BLaER1 treated with 17β-estradiol and CSF1 and Interleukin-3, amounts not matched to agents 10 nM and 100 nM (cell line): ENCODE measurements at regions not wholly inside any gene's neighbourhood (a gene's known extent, or its start where the extent isn't known, plus 50 kb on each side); places are given as distances from the start of the nearest gene placed in this dataset.
"Not testable (repeated sequence)": the region's sequence is repeated elsewhere in the genome, so short reads cannot be mapped to it uniquely, and the experiment has no call there.

Source experiments
- H3K27ac ChIP-seq, 11 experiments: shearing (Covaris generic); formaldehyde crosslinking; 2 replicates each; pipeline ENCODE4 v1.8.1; 2022
- H3K27me3 ChIP-seq, 11 experiments: shearing (Covaris generic); formaldehyde crosslinking; 2 replicates each; pipeline ENCODE4 v1.8.1; 2022
- H3K36me3 ChIP-seq, 11 experiments: shearing (Covaris generic); formaldehyde crosslinking; 2 replicates each; pipeline ENCODE4 v1.8.1; 2022
- H3K4me1 ChIP-seq, 10 experiments: shearing (Covaris generic); formaldehyde crosslinking; 2 replicates each; pipeline ENCODE4 v1.8.1; 2022
- H3K4me2 ChIP-seq, 11 experiments: shearing (Covaris generic); formaldehyde crosslinking; 2 replicates each; pipeline ENCODE4 v1.8.1; 2022
- H3K4me3 ChIP-seq, 10 experiments: shearing (Covaris generic); formaldehyde crosslinking; 2 replicates each; pipeline ENCODE4 v1.8.1; 2022
- H3K9ac ChIP-seq, 11 experiments: shearing (Covaris generic); formaldehyde crosslinking; 2 replicates each; pipeline ENCODE4 v1.8.1; 2022
- H3K9me3 ChIP-seq, 11 experiments: shearing (Covaris generic); formaldehyde crosslinking; replicated peaks in 1 of 11; 2 replicates each; pipeline ENCODE4 v1.8.1; 2022
- H4K20me1 ChIP-seq, 11 experiments: shearing (Covaris generic); formaldehyde crosslinking; 2 replicates each; pipeline ENCODE4 v1.8.1; 2022
- Cebpa-rat ChIP-seq, 11 experiments: shearing (Covaris generic); IDR thresholded peaks; 2 replicates each; pipeline ENCODE4 v1.8.1; 2022

- H3K9ac ChIP-seq = no peak overlapping the region
- H3K4me1 ChIP-seq = no peaks in the 10 kb centered on the region
- H3K36me3 ChIP-seq = no peaks in the 10 kb centered on the region
- TF ChIP-seq Cebpa-rat (IDR thresholded peaks at IDR 0.05) = no peak
- H3K4me3 ChIP-seq = no peak overlapping the region
- no peak overlapping the region for H3K4me2 ChIP-seq
- no peak overlapping the region for H3K27ac ChIP-seq
- no peaks in the 10 kb centered on the region for H4K20me1 ChIP-seq
- no peaks in the 10 kb centered on the region for H3K27me3 ChIP-seq
- no peaks in the 10 kb centered on the region for H3K9me3 ChIP-seq
These were observed 50.6 kb upstream of the EHBP1 start for GRCh38 chr2:62654876-62655359.

DNA sequence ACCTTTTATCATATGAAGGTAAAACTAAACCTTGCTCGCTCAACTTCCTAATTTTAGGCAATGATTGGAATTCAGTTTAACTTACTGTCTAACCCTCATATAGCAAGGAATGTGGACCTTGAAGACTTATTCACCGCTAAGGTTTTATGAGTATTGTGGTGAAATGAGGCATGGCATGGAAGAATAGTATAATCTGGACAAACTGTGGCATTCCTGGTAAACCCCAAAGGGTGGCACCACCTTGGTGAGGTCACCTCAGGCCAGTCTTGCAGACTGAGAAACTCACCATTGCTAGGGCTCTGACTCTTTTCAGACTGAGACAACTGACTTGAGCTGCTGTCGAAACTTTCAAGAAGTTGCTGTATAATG, 51.1 kb upstream of the EHBP1 start:
- Histone ChIP-seq H3K4me2 (no peak overlapping the region), H3K36me3 (no peaks in the 10 kb centered on the region)

DNA sequence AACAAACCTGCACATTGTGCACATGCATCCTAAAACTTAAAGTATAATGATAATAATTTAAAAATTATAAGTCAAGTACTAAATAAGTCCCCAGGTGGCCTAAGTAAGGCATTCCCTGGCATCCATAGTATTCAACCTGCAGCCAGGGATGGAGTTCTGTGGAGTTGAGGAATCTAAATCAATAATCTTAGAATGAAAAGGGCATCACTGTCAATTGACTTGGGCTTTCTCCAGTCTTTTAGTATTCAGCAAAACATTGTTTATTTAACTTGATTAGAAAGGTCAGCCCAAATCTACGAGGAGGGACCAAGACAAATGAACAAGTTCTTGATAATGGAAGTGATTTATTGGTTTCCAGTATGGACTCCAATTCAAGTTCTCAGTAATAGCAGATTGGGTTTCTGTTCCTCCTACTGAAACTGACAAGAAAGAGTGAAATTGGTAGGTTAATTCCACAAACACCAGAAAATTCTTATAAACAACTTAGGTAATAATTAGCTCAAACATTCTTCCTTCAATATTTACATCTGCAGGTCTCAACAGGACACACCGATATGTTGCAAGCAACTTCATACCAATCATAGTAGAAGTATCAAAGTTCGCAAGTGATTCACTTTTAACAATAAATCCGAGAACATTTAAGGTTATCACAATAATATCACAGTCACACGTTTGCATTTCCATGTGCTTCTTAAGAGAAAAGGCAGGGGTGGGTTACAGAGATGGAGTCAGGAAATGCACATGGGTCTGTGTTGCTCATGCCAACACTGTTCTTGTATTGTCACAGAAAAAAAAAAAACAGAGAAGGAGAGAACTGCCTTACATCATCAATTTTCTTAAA, 51.7 kb upstream of the EHBP1 start:
- Histone ChIP-seq H3K4me3 (no peak overlapping the region), H4K20me1 (no peaks in the 10 kb centered on the region), H3K4me2 (no peak overlapping the region), H3K27ac (no peak overlapping the region), H3K9ac (no peak overlapping the region), H3K4me1 (no peaks in the 10 kb centered on the region), H3K27me3 (no peaks in the 10 kb centered on the region), H3K9me3 (no peaks in the 10 kb centered on the region), H3K36me3 (no peaks in the 10 kb centered on the region)
- TF ChIP-seq Cebpa-rat (IDR thresholded peaks at IDR 0.05) = no peak

More for the DNA sequence above, 51.1 kb upstream of the EHBP1 start:
- Histone ChIP-seq H3K27ac (no peak overlapping the region), H3K9ac (no peak overlapping the region), H4K20me1 (no peaks in the 10 kb centered on the region), H3K4me3 (no peak overlapping the region), H3K9me3 (no peaks in the 10 kb centered on the region), H3K27me3 (no peaks in the 10 kb centered on the region), H3K4me1 (no peaks in the 10 kb centered on the region)
- no peak for TF ChIP-seq Cebpa-rat (IDR thresholded peaks at IDR 0.05)

- not testable (repeated sequence) for H3K27me3 ChIP-seq, H3K4me3 ChIP-seq, H3K4me1 ChIP-seq, H3K4me2 ChIP-seq, H3K27ac ChIP-seq, H3K36me3 ChIP-seq, H3K9ac ChIP-seq, H4K20me1 ChIP-seq, H3K9me3 ChIP-seq
These were observed 56.4 kb upstream of the EHBP1 start for GRCh38 chr2:62649087-62649486.

GRCh38 chr2:62643100-62643471, 62.4 kb upstream of the EHBP1 start:
- TF ChIP-seq Cebpa-rat (IDR thresholded peaks at IDR 0.05) = no peak
- Histone ChIP-seq H3K4me2 (no peak overlapping the region), H3K36me3 (no peaks in the 10 kb centered on the region), H3K4me3 (no peak overlapping the region), H3K4me1 (peaks cover 0 to 8% (median 0%) of the 10 kb centered on the region in 10 experiments; a peak in 1 of 20 replicates), H3K9ac (no peak overlapping the region), H3K27ac (no peak overlapping the region), H3K27me3 (no peaks in the 10 kb centered on the region), H4K20me1 (no peaks in the 10 kb centered on the region), H3K9me3 (no peaks in the 10 kb centered on the region; a peak in 1 of 22 replicates)

DNA sequence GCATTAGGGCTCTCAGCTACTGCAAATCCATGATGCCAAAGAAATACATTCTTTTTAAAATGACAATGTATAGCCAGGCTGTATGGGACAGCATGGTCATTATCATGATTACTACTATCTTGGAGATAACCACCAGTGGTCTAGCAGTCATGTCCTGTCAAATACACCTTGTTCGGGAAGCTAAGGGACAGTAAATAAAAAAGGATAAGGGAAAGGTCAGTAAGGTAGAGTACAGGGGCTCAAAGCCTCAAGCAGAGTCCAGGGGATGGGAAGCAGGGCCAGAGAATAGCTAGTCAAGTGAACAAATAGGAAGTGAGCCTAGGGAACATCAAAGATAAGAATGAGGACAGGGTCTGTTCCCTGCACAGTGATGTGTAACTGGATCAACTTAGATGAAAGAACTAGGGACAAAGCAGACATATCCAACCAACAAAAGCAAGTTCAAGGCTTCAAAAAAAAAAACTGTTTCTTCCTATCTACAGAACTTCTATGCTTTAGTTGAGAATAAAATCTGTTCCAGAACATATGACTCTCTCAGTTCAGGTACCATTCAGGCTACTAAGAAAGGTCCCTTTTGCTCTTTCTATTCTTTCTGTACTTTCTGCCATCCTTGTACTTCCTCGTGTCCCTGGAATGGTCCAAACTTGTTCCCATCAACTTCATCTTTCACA, 62.9 kb upstream of the EHBP1 start:
- no peak overlapping the region for H3K9ac ChIP-seq
- peaks cover 0 to 8% (median 0%) of the 10 kb centered on the region in 10 experiments; a peak in 1 of 20 replicates for H3K4me1 ChIP-seq
- H3K4me3 ChIP-seq = no peak overlapping the region
- H3K36me3 ChIP-seq = no peaks in the 10 kb centered on the region
- no peaks in the 10 kb centered on the region for H4K20me1 ChIP-seq
- TF ChIP-seq Cebpa-rat (IDR thresholded peaks at IDR 0.05) = no peak
- no peak overlapping the region for H3K4me2 ChIP-seq
- no peaks in the 10 kb centered on the region for H3K27me3 ChIP-seq
- no peaks in the 10 kb centered on the region; a peak in 1 of 22 replicates for H3K9me3 ChIP-seq
- H3K27ac ChIP-seq = no peak overlapping the region

- Histone ChIP-seq H3K36me3 (no peaks in the 10 kb centered on the region), H3K9me3 (no peaks in the 10 kb centered on the region; a peak in 1 of 22 replicates), H3K4me3 (no peak overlapping the region), H3K4me1 (peaks cover 0 to 8% (median 0%) of the 10 kb centered on the region in 10 experiments; a peak in 1 of 20 replicates), H4K20me1 (no peaks in the 10 kb centered on the region), H3K27ac (no peak overlapping the region), H3K4me2 (no peak overlapping the region), H3K9ac (no peak overlapping the region), H3K27me3 (no peaks in the 10 kb centered on the region)
- no peak for TF ChIP-seq Cebpa-rat (IDR thresholded peaks at IDR 0.05)
These were observed 63.6 kb upstream of the EHBP1 start for GRCh38 chr2:62641936-62642335.

GRCh38 chr2:62641410-62641843, 64.1 kb upstream of the EHBP1 start:
- TF ChIP-seq Cebpa-rat (IDR thresholded peaks at IDR 0.05) = no peak
- Histone ChIP-seq H3K4me3 (no peak overlapping the region), H3K27ac (no peak overlapping the region), H4K20me1 (no peaks in the 10 kb centered on the region), H3K4me2 (no peak overlapping the region), H3K27me3 (no peaks in the 10 kb centered on the region), H3K9ac (no peak overlapping the region), H3K36me3 (no peaks in the 10 kb centered on the region), H3K4me1 (peaks cover 0 to 8% (median 0%) of the 10 kb centered on the region in 10 experiments; a peak in 1 of 20 replicates), H3K9me3 (no peaks in the 10 kb centered on the region; a peak in 1 of 22 replicates)

DNA sequence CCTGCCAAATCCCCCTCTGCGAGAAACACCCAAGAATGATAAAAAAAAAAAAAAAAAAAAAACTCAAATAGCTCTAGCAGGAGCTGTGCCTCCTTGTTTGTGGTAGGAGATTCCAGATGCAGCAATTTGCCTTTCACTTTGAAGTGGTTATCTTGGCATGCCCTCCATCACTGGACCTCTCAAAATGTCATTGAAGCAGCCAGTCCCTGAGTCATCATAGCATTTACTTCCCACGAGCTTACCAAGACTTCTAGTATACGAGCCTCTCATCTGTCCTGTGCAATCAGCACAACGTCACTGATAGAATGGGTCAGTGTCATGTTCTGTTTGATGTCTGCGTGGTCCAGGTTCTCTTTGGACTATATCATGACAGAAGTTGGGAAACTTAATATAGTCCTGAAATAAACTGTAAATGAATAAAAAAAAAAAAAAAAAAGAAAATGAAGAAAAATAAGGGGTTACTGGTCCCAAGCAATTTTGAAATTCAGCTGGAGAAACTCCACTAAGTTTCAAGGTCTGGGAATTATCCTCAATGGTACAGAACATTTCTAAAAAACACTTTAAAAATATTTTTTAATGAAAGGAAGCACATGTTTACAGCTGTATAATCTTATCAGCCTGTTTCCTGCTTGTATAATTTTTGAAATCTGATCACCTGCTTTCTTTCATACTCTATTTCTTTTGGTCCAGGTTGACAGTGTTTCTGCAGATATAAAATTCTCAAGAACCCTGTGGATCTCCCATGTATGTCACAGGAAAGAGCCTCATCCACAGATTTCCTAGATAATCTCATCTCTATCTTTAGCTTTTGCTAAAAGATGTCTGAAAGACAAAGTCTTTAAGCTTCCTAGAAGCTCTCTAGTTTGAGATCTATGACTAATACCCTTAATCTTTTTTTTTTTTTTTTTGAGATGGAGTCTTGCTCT, 74.1 kb upstream of the EHBP1 start:
- no peak overlapping the region for H3K9ac ChIP-seq
- H3K27me3 ChIP-seq = no peaks in the 10 kb centered on the region
- TF ChIP-seq Cebpa-rat (IDR thresholded peaks at IDR 0.05) = no peak
- no peaks in the 10 kb centered on the region for H3K4me1 ChIP-seq
- no peak overlapping the region for H3K4me3 ChIP-seq
- no peak overlapping the region for H3K4me2 ChIP-seq
- H3K27ac ChIP-seq = no peak overlapping the region
- H3K9me3 ChIP-seq = peaks cover 10 to 30% (median 18%) of the 10 kb centered on the region in 11 experiments; a peak in 20 of 22 replicates
- no peaks in the 10 kb centered on the region for H3K36me3 ChIP-seq
- H4K20me1 ChIP-seq = no peaks in the 10 kb centered on the region

DNA sequence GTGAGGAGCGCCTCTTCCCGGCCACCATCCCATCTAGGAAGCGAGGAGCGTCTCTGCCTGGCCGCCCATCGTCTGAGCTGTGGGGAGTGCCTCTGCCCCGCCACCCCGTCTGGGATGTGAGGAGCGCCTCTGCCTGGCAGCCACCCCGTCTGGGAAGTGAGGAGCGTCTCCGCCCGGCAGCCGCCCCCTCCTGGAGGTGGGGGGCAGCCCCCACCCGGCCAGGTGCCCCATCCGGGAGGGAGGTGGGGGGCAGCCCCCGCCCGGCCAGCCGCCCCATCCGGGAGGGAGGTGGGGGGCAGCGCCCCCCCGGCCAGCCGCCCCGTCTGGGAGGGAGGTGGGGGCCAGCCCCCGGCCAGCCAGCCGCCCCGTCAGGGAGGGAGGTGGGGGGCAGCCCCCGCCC, 75.3 kb upstream of the EHBP1 start:
- not testable (repeated sequence) for H3K4me2 ChIP-seq, H3K27me3 ChIP-seq, H3K36me3 ChIP-seq, H4K20me1 ChIP-seq, H3K4me3 ChIP-seq, H3K4me1 ChIP-seq, H3K9ac ChIP-seq, H3K27ac ChIP-seq
- H3K9me3 ChIP-seq = peaks cover 10 to 30% (median 18%) of the 10 kb centered on the region in 11 experiments; a peak in 20 of 22 replicates

DNA sequence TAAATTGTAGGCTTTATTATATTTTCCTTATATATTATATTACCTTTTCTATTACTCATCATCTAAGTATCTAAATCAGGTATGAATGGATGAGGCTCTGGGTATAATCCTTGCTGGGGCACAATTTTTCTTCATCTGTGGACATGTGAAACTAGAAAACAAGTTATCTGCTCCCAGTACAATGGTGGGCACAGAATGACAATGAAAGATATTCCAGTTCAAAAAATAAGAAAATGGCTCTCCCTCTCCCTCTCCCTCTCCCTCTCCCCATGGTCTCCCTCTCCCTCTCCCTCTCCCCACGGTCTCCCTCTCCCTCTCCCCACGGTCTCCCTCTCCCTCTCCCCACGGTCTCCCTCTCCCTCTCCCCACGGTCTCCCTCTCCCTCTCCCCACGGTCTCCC, 76.2 kb upstream of the EHBP1 start:
- H3K9me3 ChIP-seq = peaks cover 10 to 30% (median 18%) of the 10 kb centered on the region in 11 experiments; a peak in 20 of 22 replicates
- not testable (repeated sequence) for H4K20me1 ChIP-seq, H3K4me1 ChIP-seq, H3K27me3 ChIP-seq, H3K9ac ChIP-seq, H3K4me2 ChIP-seq, H3K4me3 ChIP-seq, H3K27ac ChIP-seq, H3K36me3 ChIP-seq
